DMS53 (cell line): ENCODE measurements at regions not wholly inside any gene's neighbourhood (a gene's known extent, or its start where the extent isn't known, plus 50 kb on each side); places are given as distances from the start of the nearest gene placed in this dataset.
A peak's percentile ranks its signal among the peaks of the same experiment; 100 is the strongest.

Experiments
- DNase-seq: peaks from one replicate; lab custom pipeline; 2025; lab: John Stamatoyannopoulos, UW

GRCh38 chr11:15541079-15541478 lies 426.4 kb downstream of the INSC start:
- DNase-seq: no peak

- no peak for DNase-seq
Observed at GRCh38 chr11:15544353-15544752, 429.6 kb downstream of the INSC start.

GRCh38 chr11:15547685-15548084 lies 433.0 kb downstream of the INSC start:
- no peak for DNase-seq

- DNase-seq: no peak
Observed at GRCh38 chr11:15551901-15552851, 437.5 kb downstream of the INSC start.

GRCh38 chr11:15555161-15555560 lies 440.4 kb downstream of the INSC start:
- DNase-seq: no peak

GRCh38 chr11:15557457-15558230 lies 442.9 kb downstream of the INSC start:
- no peak for DNase-seq

GRCh38 chr11:15558513-15559181 lies 443.9 kb downstream of the INSC start:
- DNase-seq: no peak

GRCh38 chr11:15560689-15561467 lies 446.2 kb downstream of the INSC start:
- DNase-seq: no peak

GRCh38 chr11:15562230-15562629 lies 447.5 kb downstream of the INSC start:
- no peak for DNase-seq

- no peak for DNase-seq
Observed at GRCh38 chr11:15563054-15563453, 448.3 kb downstream of the INSC start.

GRCh38 chr11:15565880-15566279 lies 451.2 kb downstream of the INSC start:
- no peak for DNase-seq

- DNase-seq: peak; percentile 13
Observed at GRCh38 chr11:15568440-15568839, 453.7 kb downstream of the INSC start.

- DNase-seq: no peak
Observed at GRCh38 chr11:15569305-15570025, 454.7 kb downstream of the INSC start.

GRCh38 chr11:15575409-15575808 lies 460.7 kb downstream of the INSC start:
- DNase-seq: no peak

GRCh38 chr11:15576769-15577168 lies 462.0 kb downstream of the INSC start:
- DNase-seq: no peak

- DNase-seq: no peak
Observed at GRCh38 chr11:15577519-15577918, 462.8 kb downstream of the INSC start.

GRCh38 chr11:15579287-15580001 lies 464.7 kb downstream of the INSC start:
- DNase-seq: no peak

- DNase-seq: peak; percentile 8
Observed at GRCh38 chr11:15580056-15580774, 465.5 kb downstream of the INSC start.

GRCh38 chr11:15580775-15581095 lies 466.0 kb downstream of the INSC start:
- no peak for DNase-seq

- DNase-seq: no peak
Observed at GRCh38 chr11:15584158-15584557, 469.4 kb downstream of the INSC start.
